Kidney (tissue), 13 donors: ENCODE measurements at regions not wholly inside any gene's neighbourhood (a gene's known extent, or its start where the extent isn't known, plus 50 kb on each side); places are given as distances from the start of the nearest gene placed in this dataset.

Experiments used
- DNase-seq, 5 donors: peaks; one replicate each; pipeline ENCODE4 v3.0.0-alpha.2; 2013 to 2020
- FAIRE-seq: peaks from 2 replicates; lab custom pipeline; 2012; peaks lifted over from hg19 to GRCh38; lab: Jason Lieb, UNC
- H3K27ac ChIP-seq, 2 donors: one replicate each; pipeline ENCODE4 v1.7.0; 2013; ENCODE audit warnings: low read depth in 2 of 2, low read length in 2 of 2, inconsistent platforms in 1 of 2
- H3K27me3 ChIP-seq: one replicate; pipeline ENCODE4 v1.7.1; 2013; ENCODE audit warnings: low read length, inconsistent platforms; ENCODE audit not compliant: control insufficient read depth, insufficient read depth
- H3K36me3 ChIP-seq, 3 donors: one replicate each; pipeline versions ENCODE4 v1.7.0 to v1.7.1; 2013; ENCODE audit warnings: low read length in 3 of 3, control low read depth in 1 of 3, inconsistent platforms in 1 of 3; ENCODE audit not compliant: insufficient read depth in 3 of 3, control insufficient read depth in 2 of 3
- H3K4me1 ChIP-seq, 3 donors: one replicate each; pipeline versions ENCODE4 v1.7.0 to v1.7.1; 2013; ENCODE audit warnings: low read length in 3 of 3, inconsistent platforms in 1 of 3, low read depth in 1 of 3; ENCODE audit not compliant: control insufficient read depth in 2 of 3, insufficient read depth in 2 of 3
- H3K4me3 ChIP-seq, 3 donors: one replicate each; pipeline versions ENCODE4 v1.7.0 to v1.8.1; 2013; ENCODE audit warnings: low read length in 3 of 3, control low read depth in 1 of 3, inconsistent platforms in 1 of 3
- H3K9ac ChIP-seq, 3 donors: one replicate each; pipeline versions ENCODE4 v1.7.0 to v1.7.1; 2013; ENCODE audit warnings: low read length in 3 of 3, control low read depth in 1 of 3, inconsistent platforms in 1 of 3
- H3K9me3 ChIP-seq, 3 donors: one replicate each; pipeline versions ENCODE4 v1.7.0 to v1.7.1; 2013; ENCODE audit warnings: low read length in 3 of 3, control low read depth in 1 of 3, inconsistent platforms in 1 of 3; ENCODE audit not compliant: control insufficient read depth in 2 of 3, insufficient read depth in 1 of 3
- intact Hi-C: fragments of 100-400 bp; cut with DNase I; formaldehyde crosslinking; loops from one replicate; pipeline ENCODE4 v1.11.1; 2022
- TF ChIP-seq, protein P1 (sequence below): IDR thresholded peaks from 3 replicates; pipeline ENCODE4 v1.5.1; 2012; ENCODE audit warnings: mild to moderate bottlenecking, moderate library complexity, borderline replicate concordance; ENCODE audit not compliant: insufficient read depth; ENCODE audit errors: extremely low read depth
- donor health status: control.
- donor health status: control.
- donor health status: control.
- donor health status: control.
- donor health status: control.
- donor health status: DM: yes; HTN: yes; CAD: no.
- donor health status: Normal renal cell carcinoma (clear cell type).

DNA sequence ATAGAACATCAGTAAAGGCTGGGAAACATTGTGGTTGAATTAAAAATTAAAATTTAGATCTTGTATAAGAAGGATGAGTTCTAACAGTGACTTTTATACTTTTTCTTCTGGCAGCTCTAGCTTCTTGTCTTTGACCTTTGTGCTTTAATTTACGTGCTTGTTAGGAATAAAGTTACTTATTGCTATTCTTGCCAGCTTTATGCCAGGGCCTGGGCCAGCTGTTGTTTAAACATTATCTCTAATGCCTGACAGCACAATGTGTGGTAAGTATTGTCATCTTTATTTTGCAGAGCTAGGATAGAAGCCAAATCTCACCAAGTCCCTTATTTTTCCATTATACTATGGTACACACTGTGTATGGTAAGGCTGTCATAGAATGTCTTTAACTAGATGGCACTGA is 766.7 kb upstream of the GOLIM4 start:
- Histone ChIP-seq H3K4me1 (peaks cover 0 to 9% (median 2%) of the 10 kb centered on the region in 3 donors), H3K36me3 (no peaks in the 10 kb centered on the region), H3K27ac (peak overlapping the region; percentile 55 to 71), H3K27me3 (no peaks in the 10 kb centered on the region), H3K9ac (no peak overlapping the region), H3K9me3 (no peaks in the 10 kb centered on the region), H3K4me3 (no peak overlapping the region)
- TF ChIP-seq, protein P1, sequence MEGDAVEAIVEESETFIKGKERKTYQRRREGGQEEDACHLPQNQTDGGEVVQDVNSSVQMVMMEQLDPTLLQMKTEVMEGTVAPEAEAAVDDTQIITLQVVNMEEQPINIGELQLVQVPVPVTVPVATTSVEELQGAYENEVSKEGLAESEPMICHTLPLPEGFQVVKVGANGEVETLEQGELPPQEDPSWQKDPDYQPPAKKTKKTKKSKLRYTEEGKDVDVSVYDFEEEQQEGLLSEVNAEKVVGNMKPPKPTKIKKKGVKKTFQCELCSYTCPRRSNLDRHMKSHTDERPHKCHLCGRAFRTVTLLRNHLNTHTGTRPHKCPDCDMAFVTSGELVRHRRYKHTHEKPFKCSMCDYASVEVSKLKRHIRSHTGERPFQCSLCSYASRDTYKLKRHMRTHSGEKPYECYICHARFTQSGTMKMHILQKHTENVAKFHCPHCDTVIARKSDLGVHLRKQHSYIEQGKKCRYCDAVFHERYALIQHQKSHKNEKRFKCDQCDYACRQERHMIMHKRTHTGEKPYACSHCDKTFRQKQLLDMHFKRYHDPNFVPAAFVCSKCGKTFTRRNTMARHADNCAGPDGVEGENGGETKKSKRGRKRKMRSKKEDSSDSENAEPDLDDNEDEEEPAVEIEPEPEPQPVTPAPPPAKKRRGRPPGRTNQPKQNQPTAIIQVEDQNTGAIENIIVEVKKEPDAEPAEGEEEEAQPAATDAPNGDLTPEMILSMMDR: no peak
- intact Hi-C loops: no loop called here
- DNase-seq (peak in 2 of 5 donors; percentile 17 to 27), FAIRE-seq (peak; percentile 59)

DNA sequence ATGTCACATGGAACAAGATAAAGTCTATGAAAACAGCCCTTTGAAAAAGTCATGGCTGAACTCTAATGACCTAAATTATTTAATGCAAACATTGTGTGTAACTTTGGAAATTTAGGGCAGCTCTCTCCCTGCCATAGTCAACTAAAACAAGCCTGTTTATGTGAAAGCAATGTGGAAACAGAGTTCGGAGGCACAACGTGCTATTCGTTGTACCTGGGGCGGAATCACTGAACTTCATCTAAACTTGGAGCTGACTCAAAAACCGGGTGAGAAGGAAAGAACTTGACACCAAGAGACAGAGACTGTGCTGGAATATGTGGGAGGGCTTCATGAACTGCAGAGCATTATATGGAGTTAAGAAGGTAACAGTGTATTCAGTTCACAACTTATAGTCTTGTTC is 764.9 kb upstream of the GOLIM4 start:
- Histone ChIP-seq H3K4me1 (peaks cover 0 to 9% (median 2%) of the 10 kb centered on the region in 3 donors), H3K27me3 (no peaks in the 10 kb centered on the region), H3K9ac (no peak overlapping the region), H3K36me3 (no peaks in the 10 kb centered on the region), H3K27ac (peak overlapping the region in 1 of 2 donors; percentile 26), H3K4me3 (peak overlapping the region in 1 of 3 donors; percentile 4), H3K9me3 (no peaks in the 10 kb centered on the region)
- TF ChIP-seq, protein P1: no peak
- intact Hi-C loops: no loop called here
- DNase-seq (no peak), FAIRE-seq (no peak)

DNA sequence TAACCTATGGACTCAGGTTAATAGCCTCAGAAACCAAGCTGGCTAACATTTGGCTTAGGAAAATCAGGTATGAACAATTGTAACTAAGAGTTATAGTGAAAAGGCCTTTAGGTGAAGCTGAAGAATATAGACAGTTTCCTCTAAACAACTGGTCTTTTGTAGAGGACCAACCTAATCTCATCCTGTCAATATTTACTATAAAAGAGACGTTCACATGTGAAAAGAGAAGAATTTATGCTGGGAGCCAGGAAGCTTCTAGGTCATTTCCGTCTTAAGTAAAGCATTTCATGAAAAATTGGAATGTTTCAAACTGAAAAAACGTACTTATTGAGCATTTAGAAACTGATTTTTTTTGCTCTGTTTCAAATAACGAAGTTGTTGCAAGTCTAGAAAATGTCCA is 764.3 kb upstream of the GOLIM4 start:
- Histone ChIP-seq H3K27ac (peak overlapping the region; percentile 18 to 26), H3K27me3 (no peaks in the 10 kb centered on the region), H3K9me3 (no peaks in the 10 kb centered on the region), H3K4me1 (peaks cover 0 to 9% (median 2%) of the 10 kb centered on the region in 3 donors), H3K4me3 (no peak overlapping the region), H3K9ac (no peak overlapping the region), H3K36me3 (no peaks in the 10 kb centered on the region)
- TF ChIP-seq, protein P1: no peak
- intact Hi-C loops: no loop called here
- FAIRE-seq: no peak
- DNase-seq: no peak

DNA sequence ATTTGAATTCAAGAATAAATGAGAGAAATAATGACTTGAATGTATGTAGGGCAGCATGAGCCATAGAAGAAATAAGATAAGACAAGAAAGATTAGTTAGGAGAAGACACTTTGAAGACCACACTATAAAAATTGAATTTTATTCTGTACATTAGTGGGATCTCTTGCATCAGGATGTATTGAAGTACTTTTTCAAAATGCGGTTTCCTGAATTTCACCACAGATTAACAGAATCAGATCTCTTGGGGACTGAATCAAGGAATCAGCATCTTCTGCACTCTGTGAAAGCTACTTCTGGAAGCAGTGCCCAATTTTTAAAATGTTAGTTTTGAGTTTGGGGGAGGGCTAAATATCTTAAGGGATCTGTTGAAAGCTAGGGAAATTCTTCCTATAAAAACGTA is 763.9 kb upstream of the GOLIM4 start:
- H3K36me3 ChIP-seq: no peaks in the 10 kb centered on the region
- DNase-seq: no peak
- H3K27ac ChIP-seq: peak overlapping the region in 1 of 2 donors; percentile 18
- H3K4me1 ChIP-seq: peaks cover 0 to 9% (median 2%) of the 10 kb centered on the region in 3 donors
- intact Hi-C loops: no loop called here
- H3K27me3 ChIP-seq: no peaks in the 10 kb centered on the region
- no peak for FAIRE-seq
- H3K9ac ChIP-seq: no peak overlapping the region
- H3K4me3 ChIP-seq: no peak overlapping the region
- TF ChIP-seq, protein P1: no peak
- H3K9me3 ChIP-seq: no peaks in the 10 kb centered on the region
